ENCODE measurements at regions not wholly inside any gene's neighbourhood (a gene's known extent, or its start where the extent isn't known, plus 50 kb on each side); places are given as distances from the start of the nearest gene placed in this dataset.

- no peaks in the 10 kb centered on the region for H3K27me3 ChIP-seq (ENCODE audit: low read depth, low read length)
- no peak overlapping the region for H3K4me3 ChIP-seq (ENCODE audit: low read length)
- no peak overlapping the region for H2AFZ ChIP-seq (ENCODE audit: low read depth, low read length)
- no peaks in the 10 kb centered on the region for H3K36me3 ChIP-seq (replicated peaks; ENCODE audit: low read depth, low read length)
- no peaks in the 10 kb centered on the region for H3K9me3 ChIP-seq (ENCODE audit: insufficient read depth, low read length)
- no peak overlapping the region for H3K4me2 ChIP-seq (ENCODE audit: low read length)
- no peaks in the 10 kb centered on the region for H3K79me2 ChIP-seq (ENCODE audit: low read length)
- no peak overlapping the region for H3K27ac ChIP-seq (ENCODE audit: low read length)
- TF ChIP-seq EZH2phosphoT487 (IDR thresholded peaks at IDR 0.05; ENCODE audit: low read depth) = no peak
- TF ChIP-seq CTCF (IDR thresholded peaks at IDR 0.05; ENCODE audit: low read depth, low read length) = no peak
- no peak overlapping the region for H3K9ac ChIP-seq (ENCODE audit: low read length)
- no peaks in the 10 kb centered on the region for H3K4me1 ChIP-seq (ENCODE audit: low read length)
- H4K20me1 ChIP-seq (ENCODE audit: insufficient read depth, low read length) = no peaks in the 10 kb centered on the region
Measured at GRCh38 chr17:52995881-52996280, 826.8 kb upstream of the KIF2B start.

GRCh38 chr17:52995147-52995546 lies 827.6 kb upstream of the KIF2B start:
- H3K9me3 ChIP-seq (ENCODE audit: insufficient read depth, low read length) = no peaks in the 10 kb centered on the region
- no peaks in the 10 kb centered on the region for H3K36me3 ChIP-seq (replicated peaks; ENCODE audit: low read depth, low read length)
- TF ChIP-seq CTCF (IDR thresholded peaks at IDR 0.05; ENCODE audit: low read depth, low read length) = no peak
- no peak for TF ChIP-seq EZH2phosphoT487 (IDR thresholded peaks at IDR 0.05; ENCODE audit: low read depth)
- no peaks in the 10 kb centered on the region for H3K27me3 ChIP-seq (ENCODE audit: low read depth, low read length)
- no peaks in the 10 kb centered on the region for H3K4me1 ChIP-seq (ENCODE audit: low read length)
- no peak overlapping the region for H3K9ac ChIP-seq (ENCODE audit: low read length)
- no peak overlapping the region for H3K27ac ChIP-seq (ENCODE audit: low read length)
- H2AFZ ChIP-seq (ENCODE audit: low read depth, low read length) = no peak overlapping the region
- H3K79me2 ChIP-seq (ENCODE audit: low read length) = no peaks in the 10 kb centered on the region
- no peak overlapping the region for H3K4me3 ChIP-seq (ENCODE audit: low read length)
- no peak overlapping the region for H3K4me2 ChIP-seq (ENCODE audit: low read length)
- no peaks in the 10 kb centered on the region for H4K20me1 ChIP-seq (ENCODE audit: insufficient read depth, low read length)

- Histone ChIP-seq H4K20me1 (ENCODE audit: insufficient read depth, low read length) (no peaks in the 10 kb centered on the region), H3K9me3 (ENCODE audit: insufficient read depth, low read length) (no peaks in the 10 kb centered on the region), H3K27me3 (ENCODE audit: low read depth, low read length) (no peaks in the 10 kb centered on the region), H3K9ac (ENCODE audit: low read length) (no peak overlapping the region), H3K36me3 (replicated peaks; ENCODE audit: low read depth, low read length) (no peaks in the 10 kb centered on the region), H3K79me2 (ENCODE audit: low read length) (no peaks in the 10 kb centered on the region), H3K4me2 (ENCODE audit: low read length) (0 out of 2 replicates have a peak overlapping the region, but pooled peaks have one; percentile 9), H3K27ac (ENCODE audit: low read length) (no peak overlapping the region), H3K4me3 (ENCODE audit: low read length) (no peak overlapping the region), H2AFZ (ENCODE audit: low read depth, low read length) (no peak overlapping the region), H3K4me1 (ENCODE audit: low read length) (no peaks in the 10 kb centered on the region)
- TF ChIP-seq EZH2phosphoT487 (IDR thresholded peaks at IDR 0.05; ENCODE audit: low read depth) (no peak), CTCF (IDR thresholded peaks at IDR 0.05; ENCODE audit: low read depth, low read length) (no peak)
Measured at GRCh38 chr17:52986056-52986662, 827.6 kb upstream of the CA10 start.

GRCh38 chr17:52982331-52982730 lies 823.8 kb upstream of the CA10 start:
- Histone ChIP-seq H2AFZ (ENCODE audit: low read depth, low read length) (no peak overlapping the region), H3K9ac (ENCODE audit: low read length) (no peak overlapping the region), H3K27me3 (ENCODE audit: low read depth, low read length) (no peaks in the 10 kb centered on the region), H3K9me3 (ENCODE audit: insufficient read depth, low read length) (no peaks in the 10 kb centered on the region), H4K20me1 (ENCODE audit: insufficient read depth, low read length) (no peaks in the 10 kb centered on the region), H3K79me2 (ENCODE audit: low read length) (no peaks in the 10 kb centered on the region), H3K4me3 (ENCODE audit: low read length) (no peak overlapping the region), H3K4me2 (ENCODE audit: low read length) (no peak overlapping the region), H3K27ac (ENCODE audit: low read length) (no peak overlapping the region), H3K36me3 (replicated peaks; ENCODE audit: low read depth, low read length) (no peaks in the 10 kb centered on the region), H3K4me1 (ENCODE audit: low read length) (no peaks in the 10 kb centered on the region)
- TF ChIP-seq CTCF (IDR thresholded peaks at IDR 0.05; ENCODE audit: low read depth, low read length) (no peak), EZH2phosphoT487 (IDR thresholded peaks at IDR 0.05; ENCODE audit: low read depth) (no peak)
